ENCODE measurements at regions not wholly inside any gene's neighbourhood (a gene's known extent, or its start where the extent isn't known, plus 50 kb on each side); places are given as distances from the start of the nearest gene placed in this dataset.

DNA sequence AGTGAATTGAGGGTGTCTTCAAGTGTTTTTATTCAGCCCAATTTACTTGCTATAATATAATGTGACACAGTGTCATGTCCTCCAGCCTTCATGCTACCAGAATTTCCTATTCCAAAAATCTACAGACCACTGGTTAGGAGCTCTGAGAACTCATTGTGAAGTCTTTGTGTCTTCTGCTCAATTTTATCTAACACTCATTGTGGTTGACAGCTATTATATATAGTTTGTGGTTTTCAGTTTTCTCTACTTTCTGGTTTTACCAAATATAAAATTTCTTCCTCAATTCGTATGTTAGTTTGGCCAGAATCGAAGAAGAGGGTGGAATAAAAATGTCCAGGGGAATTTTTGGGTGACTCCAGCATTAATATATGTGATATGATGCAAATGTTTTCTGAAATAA is 509.3 kb upstream of the NUDT12 start:
- TF ChIP-seq, protein P1, sequence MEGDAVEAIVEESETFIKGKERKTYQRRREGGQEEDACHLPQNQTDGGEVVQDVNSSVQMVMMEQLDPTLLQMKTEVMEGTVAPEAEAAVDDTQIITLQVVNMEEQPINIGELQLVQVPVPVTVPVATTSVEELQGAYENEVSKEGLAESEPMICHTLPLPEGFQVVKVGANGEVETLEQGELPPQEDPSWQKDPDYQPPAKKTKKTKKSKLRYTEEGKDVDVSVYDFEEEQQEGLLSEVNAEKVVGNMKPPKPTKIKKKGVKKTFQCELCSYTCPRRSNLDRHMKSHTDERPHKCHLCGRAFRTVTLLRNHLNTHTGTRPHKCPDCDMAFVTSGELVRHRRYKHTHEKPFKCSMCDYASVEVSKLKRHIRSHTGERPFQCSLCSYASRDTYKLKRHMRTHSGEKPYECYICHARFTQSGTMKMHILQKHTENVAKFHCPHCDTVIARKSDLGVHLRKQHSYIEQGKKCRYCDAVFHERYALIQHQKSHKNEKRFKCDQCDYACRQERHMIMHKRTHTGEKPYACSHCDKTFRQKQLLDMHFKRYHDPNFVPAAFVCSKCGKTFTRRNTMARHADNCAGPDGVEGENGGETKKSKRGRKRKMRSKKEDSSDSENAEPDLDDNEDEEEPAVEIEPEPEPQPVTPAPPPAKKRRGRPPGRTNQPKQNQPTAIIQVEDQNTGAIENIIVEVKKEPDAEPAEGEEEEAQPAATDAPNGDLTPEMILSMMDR (IDR thresholded peaks at IDR 0.05) = no peak
- no peak for TF ChIP-seq EZH2 (IDR thresholded peaks at IDR 0.05; ENCODE audit: borderline replicate concordance, insufficient read depth, low read depth, low read length, poor library complexity, severe bottlenecking)
